ENCODE measurements at regions not wholly inside any gene's neighbourhood (a gene's known extent, or its start where the extent isn't known, plus 50 kb on each side); places are given as distances from the start of the nearest gene placed in this dataset.
"Not testable (repeated sequence)": the region's sequence is repeated elsewhere in the genome, so short reads cannot be mapped to it uniquely, and the experiment has no call there.

- no peak for DNase-seq
Measured at GRCh38 chr3:69688400-69688799, 50.9 kb upstream of the MITF start.

GRCh38 chr3:69687641-69688040, 51.6 kb upstream of the MITF start:
- no peak for DNase-seq

GRCh38 chr3:69686056-69686455, 53.2 kb upstream of the MITF start:
- no peak for DNase-seq

GRCh38 chr3:69684309-69684961, 54.8 kb upstream of the MITF start:
- DNase-seq: no peak

GRCh38 chr3:69683082-69683806, 56.0 kb upstream of the MITF start:
- no peak for DNase-seq

GRCh38 chr3:69677456-69677855, 61.8 kb upstream of the MITF start:
- DNase-seq: not testable (repeated sequence)

GRCh38 chr3:69675786-69676530, 63.3 kb upstream of the MITF start:
- no peak for DNase-seq

GRCh38 chr3:69674752-69675151, 64.5 kb upstream of the MITF start:
- DNase-seq: no peak

GRCh38 chr3:69671082-69671952, 67.9 kb upstream of the MITF start:
- no peak for DNase-seq

GRCh38 chr3:69669070-69669469, 70.2 kb upstream of the MITF start:
- DNase-seq: no peak

GRCh38 chr3:69665026-69665737, 74.1 kb upstream of the MITF start:
- no peak for DNase-seq

GRCh38 chr3:69660631-69661030, 78.6 kb upstream of the MITF start:
- no peak for DNase-seq

GRCh38 chr3:69659180-69659910, 79.9 kb upstream of the MITF start:
- DNase-seq: no peak

GRCh38 chr3:69658514-69659140, 80.6 kb upstream of the MITF start:
- DNase-seq: no peak

- not testable (repeated sequence) for DNase-seq
Measured at GRCh38 chr3:69657030-69657429, 82.2 kb upstream of the MITF start.

- no peak for DNase-seq
Measured at GRCh38 chr3:69651765-69652164, 87.5 kb upstream of the MITF start.

- DNase-seq: no peak
Measured at GRCh38 chr3:69650066-69650419, 89.2 kb upstream of the MITF start.

- no peak for DNase-seq
Measured at GRCh38 chr3:69649120-69650065, 89.9 kb upstream of the MITF start.

GRCh38 chr3:69648126-69648525, 91.1 kb upstream of the MITF start:
- DNase-seq: no peak

GRCh38 chr3:69647511-69648110, 91.7 kb upstream of the MITF start:
- DNase-seq: no peak
